ENCODE measurements at regions not wholly inside any gene's neighbourhood (a gene's known extent, or its start where the extent isn't known, plus 50 kb on each side); places are given as distances from the start of the nearest gene placed in this dataset.

DNA sequence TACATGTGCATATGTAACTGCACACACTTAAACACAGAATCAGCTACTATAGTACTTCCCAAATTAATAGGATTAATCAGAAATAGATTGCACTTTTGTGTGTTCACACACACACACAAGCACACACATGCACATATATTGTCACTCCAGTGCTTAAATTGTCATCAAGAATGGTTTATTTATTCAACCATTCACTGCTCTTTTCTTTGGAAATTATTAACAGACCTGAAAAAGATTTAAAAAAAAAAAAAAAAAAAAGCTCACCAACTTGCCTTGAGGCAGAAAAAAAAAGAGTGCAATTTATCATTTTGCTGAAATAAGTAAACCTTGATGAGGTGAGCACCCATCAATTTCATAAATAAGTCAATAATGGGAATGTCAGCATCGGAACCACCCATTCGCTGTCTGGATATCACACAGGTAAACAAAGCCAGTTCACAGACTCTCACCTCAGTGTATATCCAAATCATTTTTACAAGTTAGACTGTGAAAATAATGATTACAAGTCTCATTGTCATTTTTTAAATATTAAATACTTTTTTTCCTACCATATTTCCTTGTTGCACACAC lies 562.8 kb downstream of the BNC2 start (continued):
- TF ChIP-seq, protein P1, sequence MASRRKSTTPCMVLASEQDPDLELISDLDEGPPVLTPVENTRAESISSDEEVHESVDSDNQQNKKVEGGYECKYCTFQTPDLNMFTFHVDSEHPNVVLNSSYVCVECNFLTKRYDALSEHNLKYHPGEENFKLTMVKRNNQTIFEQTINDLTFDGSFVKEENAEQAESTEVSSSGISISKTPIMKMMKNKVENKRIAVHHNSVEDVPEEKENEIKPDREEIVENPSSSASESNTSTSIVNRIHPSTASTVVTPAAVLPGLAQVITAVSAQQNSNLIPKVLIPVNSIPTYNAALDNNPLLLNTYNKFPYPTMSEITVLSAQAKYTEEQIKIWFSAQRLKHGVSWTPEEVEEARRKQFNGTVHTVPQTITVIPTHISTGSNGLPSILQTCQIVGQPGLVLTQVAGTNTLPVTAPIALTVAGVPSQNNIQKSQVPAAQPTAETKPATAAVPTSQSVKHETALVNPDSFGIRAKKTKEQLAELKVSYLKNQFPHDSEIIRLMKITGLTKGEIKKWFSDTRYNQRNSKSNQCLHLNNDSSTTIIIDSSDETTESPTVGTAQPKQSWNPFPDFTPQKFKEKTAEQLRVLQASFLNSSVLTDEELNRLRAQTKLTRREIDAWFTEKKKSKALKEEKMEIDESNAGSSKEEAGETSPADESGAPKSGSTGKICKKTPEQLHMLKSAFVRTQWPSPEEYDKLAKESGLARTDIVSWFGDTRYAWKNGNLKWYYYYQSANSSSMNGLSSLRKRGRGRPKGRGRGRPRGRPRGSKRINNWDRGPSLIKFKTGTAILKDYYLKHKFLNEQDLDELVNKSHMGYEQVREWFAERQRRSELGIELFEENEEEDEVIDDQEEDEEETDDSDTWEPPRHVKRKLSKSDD (conservative IDR thresholded peaks at IDR 0.05; ENCODE audit: low read length), result no peak
- TF ChIP-seq ZNF354B (CRISPR knock-in tag; IDR thresholded peaks at IDR 0.05), result no peak
- no peak for TF ChIP-seq MAZ (CRISPR knock-in tag; conservative IDR thresholded peaks at IDR 0.05 in 1 of 2, IDR thresholded peaks at IDR 0.05 in 1 of 2)
- TF ChIP-seq, protein P2, sequence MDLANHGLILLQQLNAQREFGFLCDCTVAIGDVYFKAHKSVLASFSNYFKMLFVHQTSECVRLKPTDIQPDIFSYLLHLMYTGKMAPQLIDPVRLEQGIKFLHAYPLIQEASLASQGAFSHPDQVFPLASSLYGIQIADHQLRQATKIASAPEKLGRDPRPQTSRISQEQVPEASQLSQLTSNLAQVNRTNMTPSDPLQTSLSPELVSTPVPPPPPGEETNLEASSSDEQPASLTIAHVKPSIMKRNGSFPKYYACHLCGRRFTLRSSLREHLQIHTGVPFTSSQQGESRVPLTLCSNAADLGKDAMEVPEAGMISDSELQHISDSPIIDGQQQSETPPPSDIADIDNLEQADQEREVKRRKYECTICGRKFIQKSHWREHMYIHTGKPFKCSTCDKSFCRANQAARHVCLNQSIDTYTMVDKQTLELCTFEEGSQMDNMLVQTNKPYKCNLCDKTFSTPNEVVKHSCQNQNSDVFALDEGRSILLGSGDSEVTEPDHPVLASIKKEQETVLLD (IDR thresholded peaks at IDR 0.05), result no peak
- no peak for TF ChIP-seq ZNF384 (IDR thresholded peaks at IDR 0.05; ENCODE audit: low read depth, low read length)
- TF ChIP-seq, protein P3, sequence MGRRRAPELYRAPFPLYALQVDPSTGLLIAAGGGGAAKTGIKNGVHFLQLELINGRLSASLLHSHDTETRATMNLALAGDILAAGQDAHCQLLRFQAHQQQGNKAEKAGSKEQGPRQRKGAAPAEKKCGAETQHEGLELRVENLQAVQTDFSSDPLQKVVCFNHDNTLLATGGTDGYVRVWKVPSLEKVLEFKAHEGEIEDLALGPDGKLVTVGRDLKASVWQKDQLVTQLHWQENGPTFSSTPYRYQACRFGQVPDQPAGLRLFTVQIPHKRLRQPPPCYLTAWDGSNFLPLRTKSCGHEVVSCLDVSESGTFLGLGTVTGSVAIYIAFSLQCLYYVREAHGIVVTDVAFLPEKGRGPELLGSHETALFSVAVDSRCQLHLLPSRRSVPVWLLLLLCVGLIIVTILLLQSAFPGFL (CRISPR knock-in tag; IDR thresholded peaks at IDR 0.05), result no peak
- TF ChIP-seq MTA3 (IDR thresholded peaks at IDR 0.05; ENCODE audit: borderline replicate concordance), result no peak

All from K562 (cell line).